ENCODE measurements at regions not wholly inside any gene's neighbourhood (a gene's known extent, or its start where the extent isn't known, plus 50 kb on each side); places are given as distances from the start of the nearest gene placed in this dataset.

- WGBS, 2 donors, result 67 to 70% methylated on average over 8 of the region's 8 CpGs
- no peak overlapping the region for H3K4me3 ChIP-seq (ENCODE audit: low read depth in 1 of 2, low read length in 2 of 2)
Measured at GRCh38 chr2:18503376-18504228, 56.9 kb downstream of the RDH14 start.

GRCh38 chr2:18502142-18502541 lies 58.3 kb downstream of the RDH14 start:
- Histone ChIP-seq H3K9me3 (ENCODE audit: control insufficient read depth in 2 of 2, insufficient read depth in 1 of 2, low read depth in 1 of 2, low read length in 1 of 2) (no peaks in the 10 kb centered on the region), H3K27me3 (ENCODE audit: control insufficient read depth in 1 of 2, insufficient read depth in 2 of 2, low read length in 2 of 2) (no peaks in the 10 kb centered on the region), H3K36me3 (ENCODE audit: control insufficient read depth in 2 of 2, insufficient read depth in 2 of 2, low read length in 1 of 2) (no peaks in the 10 kb centered on the region), H3K27ac (ENCODE audit: low read depth in 2 of 2, low read length in 1 of 2) (no peak overlapping the region), H3K4me1 (ENCODE audit: control insufficient read depth in 2 of 2, insufficient read depth in 2 of 2, low read length in 1 of 2) (no peaks in the 10 kb centered on the region), H3K4me3 (ENCODE audit: low read depth in 1 of 2, low read length in 2 of 2) (no peak overlapping the region)
- WGBS, 2 donors, result 73 to 84% methylated on average over 2 of the region's 2 CpGs

More at GRCh38 chr2:18503376-18504228, 56.9 kb downstream of the RDH14 start:
- Histone ChIP-seq H3K27me3 (ENCODE audit: control insufficient read depth in 1 of 2, insufficient read depth in 2 of 2, low read length in 2 of 2) (no peaks in the 10 kb centered on the region), H3K4me1 (ENCODE audit: control insufficient read depth in 2 of 2, insufficient read depth in 2 of 2, low read length in 1 of 2) (no peaks in the 10 kb centered on the region), H3K9me3 (ENCODE audit: control insufficient read depth in 2 of 2, insufficient read depth in 1 of 2, low read depth in 1 of 2, low read length in 1 of 2) (no peaks in the 10 kb centered on the region), H3K36me3 (ENCODE audit: control insufficient read depth in 2 of 2, insufficient read depth in 2 of 2, low read length in 1 of 2) (no peaks in the 10 kb centered on the region), H3K27ac (ENCODE audit: low read depth in 2 of 2, low read length in 1 of 2) (no peak overlapping the region)

GRCh38 chr2:18501729-18502128 lies 58.7 kb downstream of the RDH14 start:
- no peaks in the 10 kb centered on the region for H3K4me1 ChIP-seq (ENCODE audit: control insufficient read depth in 2 of 2, insufficient read depth in 2 of 2, low read length in 1 of 2)
- no peak overlapping the region for H3K27ac ChIP-seq (ENCODE audit: low read depth in 2 of 2, low read length in 1 of 2)
- H3K36me3 ChIP-seq (ENCODE audit: control insufficient read depth in 2 of 2, insufficient read depth in 2 of 2, low read length in 1 of 2), result no peaks in the 10 kb centered on the region
- H3K9me3 ChIP-seq (ENCODE audit: control insufficient read depth in 2 of 2, insufficient read depth in 1 of 2, low read depth in 1 of 2, low read length in 1 of 2), result no peaks in the 10 kb centered on the region
- no peak overlapping the region for H3K4me3 ChIP-seq (ENCODE audit: low read depth in 1 of 2, low read length in 2 of 2)
- H3K27me3 ChIP-seq (ENCODE audit: control insufficient read depth in 1 of 2, insufficient read depth in 2 of 2, low read length in 2 of 2), result no peaks in the 10 kb centered on the region
- 71 to 84% methylated on average over 1 of the region's 1 CpG for WGBS, 2 donors

GRCh38 chr2:18501156-18501555 lies 59.3 kb downstream of the RDH14 start:
- 78 to 83% methylated on average over 2 of the region's 2 CpGs for WGBS, 2 donors
- H3K36me3 ChIP-seq (ENCODE audit: control insufficient read depth in 2 of 2, insufficient read depth in 2 of 2, low read length in 1 of 2), result no peaks in the 10 kb centered on the region
- H3K4me3 ChIP-seq (ENCODE audit: low read depth in 1 of 2, low read length in 2 of 2), result no peak overlapping the region
- H3K27ac ChIP-seq (ENCODE audit: low read depth in 2 of 2, low read length in 1 of 2), result no peak overlapping the region
- no peaks in the 10 kb centered on the region for H3K9me3 ChIP-seq (ENCODE audit: control insufficient read depth in 2 of 2, insufficient read depth in 1 of 2, low read depth in 1 of 2, low read length in 1 of 2)
- no peaks in the 10 kb centered on the region for H3K27me3 ChIP-seq (ENCODE audit: control insufficient read depth in 1 of 2, insufficient read depth in 2 of 2, low read length in 2 of 2)
- no peaks in the 10 kb centered on the region for H3K4me1 ChIP-seq (ENCODE audit: control insufficient read depth in 2 of 2, insufficient read depth in 2 of 2, low read length in 1 of 2)

- Histone ChIP-seq H3K36me3 (ENCODE audit: control insufficient read depth in 2 of 2, insufficient read depth in 2 of 2, low read length in 1 of 2) (no peaks in the 10 kb centered on the region), H3K27me3 (ENCODE audit: control insufficient read depth in 1 of 2, insufficient read depth in 2 of 2, low read length in 2 of 2) (no peaks in the 10 kb centered on the region), H3K4me1 (ENCODE audit: control insufficient read depth in 2 of 2, insufficient read depth in 2 of 2, low read length in 1 of 2) (no peaks in the 10 kb centered on the region), H3K4me3 (ENCODE audit: low read depth in 1 of 2, low read length in 2 of 2) (no peak overlapping the region), H3K27ac (ENCODE audit: low read depth in 2 of 2, low read length in 1 of 2) (no peak overlapping the region), H3K9me3 (ENCODE audit: control insufficient read depth in 2 of 2, insufficient read depth in 1 of 2, low read depth in 1 of 2, low read length in 1 of 2) (no peaks in the 10 kb centered on the region)
- 41 to 48% methylated on average over 4 of the region's 4 CpGs for WGBS, 2 donors
Measured at GRCh38 chr2:18500333-18500732, 60.1 kb downstream of the RDH14 start.

- Histone ChIP-seq H3K27me3 (ENCODE audit: control insufficient read depth in 1 of 2, insufficient read depth in 2 of 2, low read length in 2 of 2) (no peaks in the 10 kb centered on the region), H3K4me1 (ENCODE audit: control insufficient read depth in 2 of 2, insufficient read depth in 2 of 2, low read length in 1 of 2) (no peaks in the 10 kb centered on the region), H3K36me3 (ENCODE audit: control insufficient read depth in 2 of 2, insufficient read depth in 2 of 2, low read length in 1 of 2) (no peaks in the 10 kb centered on the region), H3K4me3 (ENCODE audit: low read depth in 1 of 2, low read length in 2 of 2) (no peak overlapping the region), H3K27ac (ENCODE audit: low read depth in 2 of 2, low read length in 1 of 2) (no peak overlapping the region), H3K9me3 (ENCODE audit: control insufficient read depth in 2 of 2, insufficient read depth in 1 of 2, low read depth in 1 of 2, low read length in 1 of 2) (no peaks in the 10 kb centered on the region)
Measured at GRCh38 chr2:18498531-18498930, 61.9 kb downstream of the RDH14 start.

DNA sequence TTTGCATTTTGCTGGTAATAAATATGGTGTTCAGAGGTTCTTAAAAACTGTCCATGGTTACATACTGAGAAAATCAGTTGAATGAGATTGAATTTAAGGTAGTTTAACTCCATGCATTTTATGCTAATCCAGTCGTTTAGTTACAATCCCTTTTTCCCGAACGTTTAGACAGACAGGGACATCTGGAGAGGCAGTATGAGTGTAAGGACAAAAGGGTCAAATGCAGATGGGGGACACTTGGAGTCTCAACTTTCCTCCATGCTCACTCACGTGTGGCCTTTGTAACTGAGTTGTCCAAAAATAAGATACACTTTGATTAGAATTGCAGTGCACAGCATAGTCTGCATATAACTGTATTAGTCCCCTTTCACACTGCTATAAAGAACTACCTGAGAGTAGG lies 63.9 kb downstream of the RDH14 start:
- Histone ChIP-seq H3K4me3 (ENCODE audit: low read depth in 1 of 2, low read length in 2 of 2) (no peak overlapping the region), H3K9me3 (ENCODE audit: control insufficient read depth in 2 of 2, insufficient read depth in 1 of 2, low read depth in 1 of 2, low read length in 1 of 2) (no peaks in the 10 kb centered on the region), H3K27ac (ENCODE audit: low read depth in 2 of 2, low read length in 1 of 2) (no peak overlapping the region), H3K27me3 (ENCODE audit: control insufficient read depth in 1 of 2, insufficient read depth in 2 of 2, low read length in 2 of 2) (no peaks in the 10 kb centered on the region), H3K4me1 (ENCODE audit: control insufficient read depth in 2 of 2, insufficient read depth in 2 of 2, low read length in 1 of 2) (no peaks in the 10 kb centered on the region), H3K36me3 (ENCODE audit: control insufficient read depth in 2 of 2, insufficient read depth in 2 of 2, low read length in 1 of 2) (no peaks in the 10 kb centered on the region)
- WGBS, 2 donors, result 75 to 81% methylated on average over 4 of the region's 4 CpGs

DNA sequence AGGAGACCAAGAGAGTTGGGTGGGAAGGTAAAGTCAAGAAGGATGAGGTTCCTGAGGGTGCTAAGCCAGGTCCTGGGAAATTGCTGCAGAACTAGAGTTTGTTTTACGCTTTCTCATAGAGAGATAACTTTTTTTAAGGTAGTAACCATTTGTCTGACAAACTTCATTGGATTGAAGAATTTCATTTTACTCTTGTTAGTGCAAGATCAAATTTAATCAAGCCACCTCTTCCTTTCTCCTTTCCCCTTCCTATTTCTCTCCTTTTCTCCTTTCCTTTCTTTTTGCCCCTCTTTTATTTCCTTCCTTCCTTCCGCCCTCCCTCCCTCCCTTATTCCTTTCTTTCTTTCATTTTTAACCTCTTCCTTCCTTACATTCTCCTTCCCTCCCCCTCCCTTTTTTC lies 65.4 kb downstream of the RDH14 start:
- no peak overlapping the region for H3K27ac ChIP-seq (ENCODE audit: low read depth in 2 of 2, low read length in 1 of 2)
- no peak overlapping the region for H3K4me3 ChIP-seq (ENCODE audit: low read depth in 1 of 2, low read length in 2 of 2)
- 63 to 82% methylated on average over 2 of the region's 2 CpGs for WGBS, 2 donors
- H3K4me1 ChIP-seq (ENCODE audit: control insufficient read depth in 2 of 2, insufficient read depth in 2 of 2, low read length in 1 of 2), result no peaks in the 10 kb centered on the region
- no peaks in the 10 kb centered on the region for H3K9me3 ChIP-seq (ENCODE audit: control insufficient read depth in 2 of 2, insufficient read depth in 1 of 2, low read depth in 1 of 2, low read length in 1 of 2)
- no peaks in the 10 kb centered on the region for H3K36me3 ChIP-seq (ENCODE audit: control insufficient read depth in 2 of 2, insufficient read depth in 2 of 2, low read length in 1 of 2)
- no peaks in the 10 kb centered on the region for H3K27me3 ChIP-seq (ENCODE audit: control insufficient read depth in 1 of 2, insufficient read depth in 2 of 2, low read length in 2 of 2)

- Histone ChIP-seq H3K4me3 (ENCODE audit: low read depth in 1 of 2, low read length in 2 of 2) (no peak overlapping the region), H3K27ac (ENCODE audit: low read depth in 2 of 2, low read length in 1 of 2) (no peak overlapping the region), H3K27me3 (ENCODE audit: control insufficient read depth in 1 of 2, insufficient read depth in 2 of 2, low read length in 2 of 2) (no peaks in the 10 kb centered on the region), H3K36me3 (ENCODE audit: control insufficient read depth in 2 of 2, insufficient read depth in 2 of 2, low read length in 1 of 2) (no peaks in the 10 kb centered on the region), H3K9me3 (ENCODE audit: control insufficient read depth in 2 of 2, insufficient read depth in 1 of 2, low read depth in 1 of 2, low read length in 1 of 2) (no peaks in the 10 kb centered on the region), H3K4me1 (ENCODE audit: control insufficient read depth in 2 of 2, insufficient read depth in 2 of 2, low read length in 1 of 2) (no peaks in the 10 kb centered on the region)
- 56 to 70% methylated on average over 2 of the region's 2 CpGs for WGBS, 2 donors
Measured at GRCh38 chr2:18492721-18493120, 67.7 kb downstream of the RDH14 start.

DNA sequence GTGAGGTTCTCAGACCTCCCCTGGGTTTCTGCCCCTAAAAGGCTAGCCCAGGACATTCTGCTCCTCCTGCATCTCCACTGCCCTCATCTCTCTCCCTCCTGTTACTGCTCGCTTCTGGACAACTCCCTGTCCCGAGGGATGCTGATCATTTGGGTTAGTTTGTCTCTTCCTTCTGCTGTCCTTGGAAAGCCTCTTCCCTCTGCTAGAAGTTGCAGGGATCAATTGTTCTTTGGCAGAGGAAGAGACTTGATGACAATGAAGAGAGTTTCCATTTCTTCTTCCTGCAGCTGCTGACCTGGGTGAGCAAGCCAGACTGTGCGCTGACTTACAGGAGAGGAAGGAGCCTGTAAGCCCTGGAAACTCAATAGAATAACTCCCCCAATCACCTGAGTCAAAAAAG lies 68.9 kb downstream of the RDH14 start:
- WGBS, 2 donors, result 75 to 83% methylated on average over 3 of the region's 3 CpGs
- no peaks in the 10 kb centered on the region for H3K27me3 ChIP-seq (ENCODE audit: control insufficient read depth in 1 of 2, insufficient read depth in 2 of 2, low read length in 2 of 2)
- H3K9me3 ChIP-seq (ENCODE audit: control insufficient read depth in 2 of 2, insufficient read depth in 1 of 2, low read depth in 1 of 2, low read length in 1 of 2), result no peaks in the 10 kb centered on the region
- no peaks in the 10 kb centered on the region for H3K36me3 ChIP-seq (ENCODE audit: control insufficient read depth in 2 of 2, insufficient read depth in 2 of 2, low read length in 1 of 2)
- H3K4me1 ChIP-seq (ENCODE audit: control insufficient read depth in 2 of 2, insufficient read depth in 2 of 2, low read length in 1 of 2), result no peaks in the 10 kb centered on the region
- no peak overlapping the region for H3K27ac ChIP-seq (ENCODE audit: low read depth in 2 of 2, low read length in 1 of 2)
- H3K4me3 ChIP-seq (ENCODE audit: low read depth in 1 of 2, low read length in 2 of 2), result no peak overlapping the region
